ENCODE measurements at regions not wholly inside any gene's neighbourhood (a gene's known extent, or its start where the extent isn't known, plus 50 kb on each side); places are given as distances from the start of the nearest gene placed in this dataset.
A peak's percentile ranks its signal among the peaks of the same experiment; 100 is the strongest.
"Not testable (repeated sequence)": the region's sequence is repeated elsewhere in the genome, so short reads cannot be mapped to it uniquely, and the experiment has no call there.

DNA sequence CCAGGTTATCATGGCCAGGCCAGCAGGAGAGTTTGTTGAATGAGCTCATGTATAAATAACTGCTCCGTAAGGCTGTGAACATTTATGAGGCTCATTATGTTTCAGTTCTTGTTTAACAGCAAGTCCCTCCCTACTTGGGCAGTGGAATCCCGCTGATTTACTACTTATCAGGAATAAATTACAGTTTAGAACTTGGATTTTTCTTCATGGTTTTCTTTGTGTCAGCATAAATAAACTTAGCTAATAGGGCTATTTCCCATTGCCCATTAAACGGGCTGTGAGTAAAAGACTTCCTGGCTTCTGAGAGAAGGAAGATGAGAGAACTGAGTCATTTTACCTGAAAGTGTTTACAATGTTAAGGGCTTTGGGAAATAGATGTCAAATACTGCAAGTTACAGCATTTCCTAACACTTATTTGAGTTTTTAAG, 701.6 kb upstream of the ANKRD30A start:
- DNase-seq (ENCODE audit: low read depth in 4 of 6, low spot score in 6 of 6) = peak in 2 of 6 donors; percentile 13 to 48
- H3K4me1 ChIP-seq (ENCODE audit: control insufficient read depth, insufficient read depth, low read length) = no peaks in the 10 kb centered on the region
- H3K4me3 ChIP-seq (ENCODE audit: low read depth, low read length) = no peak overlapping the region
- peaks cover 2% of the 10 kb centered on the region for H3K9me3 ChIP-seq (ENCODE audit: control insufficient read depth, insufficient read depth, low read length)
- no peaks in the 10 kb centered on the region for H3K36me3 ChIP-seq (ENCODE audit: control insufficient read depth, insufficient read depth, low read length)
- no peaks in the 10 kb centered on the region for H3K27me3 ChIP-seq (ENCODE audit: control insufficient read depth, insufficient read depth, low read length)
- H3K27ac ChIP-seq (ENCODE audit: low read depth, low read length) = no peak overlapping the region
- WGBS (ENCODE audit: insufficient coverage) = no CpG with 5 or more reads among the region's 3 CpGs

DNA sequence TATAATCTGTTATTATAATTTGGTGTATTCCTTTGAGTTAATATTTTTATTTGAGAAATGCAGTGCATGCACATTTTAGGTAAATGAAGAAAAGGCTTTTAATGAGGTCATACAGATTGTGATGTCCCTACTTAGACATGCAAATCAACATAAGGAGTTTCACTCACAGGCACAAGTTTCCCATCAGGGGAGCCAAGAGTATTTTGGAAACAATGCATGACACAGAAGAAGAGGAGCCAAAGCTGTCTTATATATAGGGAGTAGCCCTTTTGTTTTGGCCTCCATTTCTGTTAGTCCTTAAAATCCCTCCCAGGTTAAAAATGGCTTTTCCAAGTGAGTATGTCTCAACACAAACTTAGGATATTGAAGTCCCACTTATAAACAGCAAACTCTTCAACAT, 703.4 kb upstream of the ANKRD30A start:
- Histone ChIP-seq H3K36me3 (ENCODE audit: control insufficient read depth, insufficient read depth, low read length) (no peaks in the 10 kb centered on the region), H3K4me1 (ENCODE audit: control insufficient read depth, insufficient read depth, low read length) (no peaks in the 10 kb centered on the region), H3K4me3 (ENCODE audit: low read depth, low read length) (no peak overlapping the region), H3K27me3 (ENCODE audit: control insufficient read depth, insufficient read depth, low read length) (no peaks in the 10 kb centered on the region), H3K9me3 (ENCODE audit: control insufficient read depth, insufficient read depth, low read length) (no peaks in the 10 kb centered on the region), H3K27ac (ENCODE audit: low read depth, low read length) (no peak overlapping the region)
- no peak for DNase-seq (ENCODE audit: low read depth in 4 of 6, low spot score in 6 of 6)

DNA sequence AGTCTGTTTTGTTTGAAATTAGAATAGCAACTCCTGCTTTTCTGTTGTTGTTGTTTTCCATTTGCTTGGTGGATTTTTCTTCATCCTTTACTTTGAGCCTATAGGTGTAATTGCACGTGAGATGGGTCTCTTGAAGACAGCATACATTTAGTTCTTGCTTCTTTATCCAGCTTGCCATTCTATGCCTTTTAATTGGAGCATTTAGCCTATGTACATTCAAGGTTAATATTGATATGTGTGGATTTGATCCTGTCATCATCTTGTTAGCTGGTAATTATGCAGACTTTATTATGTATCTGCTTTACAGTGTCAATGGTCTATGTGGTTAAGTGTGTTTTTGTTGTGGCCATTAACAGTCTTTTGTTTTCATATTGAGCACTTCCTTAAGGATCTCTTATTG, 708.9 kb upstream of the ANKRD30A start:
- Histone ChIP-seq H3K4me1 (ENCODE audit: control insufficient read depth, insufficient read depth, low read length) (no peaks in the 10 kb centered on the region), H3K27ac (ENCODE audit: low read depth, low read length) (no peak overlapping the region), H3K4me3 (ENCODE audit: low read depth, low read length) (no peak overlapping the region), H3K36me3 (ENCODE audit: control insufficient read depth, insufficient read depth, low read length) (no peaks in the 10 kb centered on the region), H3K27me3 (ENCODE audit: control insufficient read depth, insufficient read depth, low read length) (no peaks in the 10 kb centered on the region), H3K9me3 (ENCODE audit: control insufficient read depth, insufficient read depth, low read length) (peaks cover 5% of the 10 kb centered on the region)
- whole genome bisulfite sequencing (ENCODE audit: insufficient coverage) = no CpG with 5 or more reads among the region's 1 CpG
- no peak for DNase-seq (ENCODE audit: low read depth in 4 of 6, low spot score in 6 of 6)

GRCh38 chr10:36412942-36413341, 712.5 kb upstream of the ANKRD30A start:
- Histone ChIP-seq H3K4me1 (ENCODE audit: control insufficient read depth, insufficient read depth, low read length) (no peaks in the 10 kb centered on the region), H3K27ac (ENCODE audit: low read depth, low read length) (no peak overlapping the region), H3K36me3 (ENCODE audit: control insufficient read depth, insufficient read depth, low read length) (no peaks in the 10 kb centered on the region), H3K4me3 (ENCODE audit: low read depth, low read length) (no peak overlapping the region), H3K27me3 (ENCODE audit: control insufficient read depth, insufficient read depth, low read length) (no peaks in the 10 kb centered on the region), H3K9me3 (ENCODE audit: control insufficient read depth, insufficient read depth, low read length) (peaks cover 5% of the 10 kb centered on the region)
- no peak for DNase-seq (ENCODE audit: low read depth in 4 of 6, low spot score in 6 of 6)
- WGBS (ENCODE audit: insufficient coverage) = 100% methylated on average over 1 of the region's 1 CpG

DNA sequence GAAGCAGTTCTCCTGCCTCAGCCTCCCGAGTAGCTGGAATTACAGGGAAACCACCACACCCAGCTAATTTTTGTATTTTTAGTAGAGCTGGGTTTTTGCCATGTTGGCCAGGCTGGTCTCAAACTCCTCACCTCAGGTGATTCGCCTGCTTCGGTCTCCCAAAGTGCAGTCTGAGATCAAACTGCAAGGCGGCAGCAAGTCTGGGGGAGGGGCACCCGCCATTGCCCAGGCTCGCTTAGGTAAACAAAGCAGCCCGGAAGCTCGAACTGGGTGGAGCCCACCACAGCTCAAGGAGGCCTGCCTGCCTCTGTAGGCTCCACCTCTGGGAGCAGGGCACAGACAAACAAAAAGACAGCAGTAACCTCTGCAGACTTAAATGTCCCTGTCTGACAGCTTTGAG, 725.2 kb upstream of the ANKRD30A start:
- H3K27ac ChIP-seq (ENCODE audit: low read depth, low read length); H3K4me1 ChIP-seq (ENCODE audit: control insufficient read depth, insufficient read depth, low read length); H3K36me3 ChIP-seq (ENCODE audit: control insufficient read depth, insufficient read depth, low read length); H3K27me3 ChIP-seq (ENCODE audit: control insufficient read depth, insufficient read depth, low read length); DNase-seq (ENCODE audit: low read depth in 4 of 6, low spot score in 6 of 6); H3K4me3 ChIP-seq (ENCODE audit: low read depth, low read length); H3K9me3 ChIP-seq (ENCODE audit: control insufficient read depth, insufficient read depth, low read length): not testable (repeated sequence)
- no CpG with 5 or more reads among the region's 8 CpGs for WGBS (ENCODE audit: insufficient coverage)

DNA sequence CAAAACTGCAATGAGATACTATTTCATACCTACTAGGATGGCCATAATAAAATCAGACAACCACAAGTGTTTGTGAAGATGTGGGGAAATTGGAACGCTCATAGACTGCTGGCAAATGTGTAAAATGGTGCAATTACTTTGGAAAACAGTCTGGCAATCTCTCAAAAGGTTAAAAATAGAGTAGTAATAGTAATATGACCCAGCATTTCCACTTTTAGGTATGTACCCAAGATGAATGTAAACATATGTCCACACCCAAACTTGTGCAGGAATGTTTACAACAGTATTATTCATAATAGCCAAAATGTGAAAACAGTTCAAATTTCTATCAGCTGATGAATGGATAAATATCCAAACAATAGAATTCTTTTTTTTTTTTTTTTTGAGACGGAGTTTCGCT, 731.6 kb upstream of the ANKRD30A start:
- Histone ChIP-seq H3K4me3 (ENCODE audit: low read depth, low read length) (no peak overlapping the region), H3K4me1 (ENCODE audit: control insufficient read depth, insufficient read depth, low read length) (no peaks in the 10 kb centered on the region), H3K27me3 (ENCODE audit: control insufficient read depth, insufficient read depth, low read length) (no peaks in the 10 kb centered on the region), H3K36me3 (ENCODE audit: control insufficient read depth, insufficient read depth, low read length) (no peaks in the 10 kb centered on the region), H3K27ac (ENCODE audit: low read depth, low read length) (no peak overlapping the region), H3K9me3 (ENCODE audit: control insufficient read depth, insufficient read depth, low read length) (no peaks in the 10 kb centered on the region)
- no CpG with 5 or more reads among the region's 3 CpGs for WGBS (ENCODE audit: insufficient coverage)
- no peak for DNase-seq (ENCODE audit: low read depth in 4 of 6, low spot score in 6 of 6)

DNA sequence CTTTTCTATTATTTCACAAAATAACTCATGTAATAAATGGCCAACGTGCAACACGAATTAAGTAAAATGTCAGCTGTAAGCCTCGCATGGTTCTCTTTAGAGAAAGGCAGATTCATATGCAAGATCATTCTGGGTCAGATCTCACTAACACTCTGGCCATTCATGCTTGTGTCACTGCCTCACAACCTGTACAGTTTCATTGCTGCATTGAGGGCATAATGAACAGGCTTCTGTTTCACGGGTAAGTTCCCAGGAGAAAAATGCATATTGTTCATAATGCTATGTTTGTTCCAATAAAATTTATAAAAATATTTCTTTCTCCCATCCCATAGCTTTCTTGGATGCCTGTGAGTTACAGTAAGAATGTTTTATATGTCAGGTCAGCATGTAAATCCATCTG, 734.0 kb upstream of the ANKRD30A start:
- H3K9me3 ChIP-seq (ENCODE audit: control insufficient read depth, insufficient read depth, low read length) = no peaks in the 10 kb centered on the region

DNA sequence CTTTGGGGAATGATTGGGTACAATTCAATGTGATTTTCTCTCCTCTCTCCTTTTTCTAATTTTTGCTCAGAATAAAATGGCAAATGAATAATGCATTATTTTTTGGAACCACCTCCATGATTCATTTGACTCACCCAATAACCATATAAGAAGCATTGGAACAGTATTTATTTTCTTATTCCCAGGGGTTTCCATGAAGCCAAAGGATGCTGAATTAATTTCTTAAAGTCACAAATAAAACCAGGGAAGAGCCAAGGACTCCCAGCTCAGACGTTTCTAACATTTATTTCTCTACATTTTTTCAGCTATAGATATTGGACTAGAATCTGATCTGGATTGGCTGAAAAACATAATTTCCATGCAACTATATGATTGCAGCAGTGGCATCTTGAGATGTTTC, 735.2 kb upstream of the ANKRD30A start:
- Histone ChIP-seq H3K9me3 (ENCODE audit: control insufficient read depth, insufficient read depth, low read length) (no peaks in the 10 kb centered on the region), H3K27me3 (ENCODE audit: control insufficient read depth, insufficient read depth, low read length) (no peaks in the 10 kb centered on the region), H3K4me3 (ENCODE audit: low read depth, low read length) (no peak overlapping the region), H3K27ac (ENCODE audit: low read depth, low read length) (no peak overlapping the region), H3K4me1 (ENCODE audit: control insufficient read depth, insufficient read depth, low read length) (no peaks in the 10 kb centered on the region), H3K36me3 (ENCODE audit: control insufficient read depth, insufficient read depth, low read length) (no peaks in the 10 kb centered on the region)
- DNase-seq (ENCODE audit: low read depth in 4 of 6, low spot score in 6 of 6) = no peak
- no CpG with 5 or more reads among the region's 1 CpG for WGBS (ENCODE audit: insufficient coverage)

More for the DNA sequence above, 734.0 kb upstream of the ANKRD30A start:
- H3K27me3 ChIP-seq (ENCODE audit: control insufficient read depth, insufficient read depth, low read length) = no peaks in the 10 kb centered on the region
- 32% methylated on average over 3 of the region's 4 CpGs for WGBS (ENCODE audit: insufficient coverage)
- no peak overlapping the region for H3K27ac ChIP-seq (ENCODE audit: low read depth, low read length)
- no peaks in the 10 kb centered on the region for H3K36me3 ChIP-seq (ENCODE audit: control insufficient read depth, insufficient read depth, low read length)
- DNase-seq (ENCODE audit: low read depth in 4 of 6, low spot score in 6 of 6) = peak in 1 of 6 donors; percentile 2
- H3K4me1 ChIP-seq (ENCODE audit: control insufficient read depth, insufficient read depth, low read length) = no peaks in the 10 kb centered on the region
- H3K4me3 ChIP-seq (ENCODE audit: low read depth, low read length) = no peak overlapping the region

GRCh38 chr10:36388166-36388565, 737.2 kb upstream of the ANKRD30A start:
- H3K4me1 ChIP-seq (ENCODE audit: control insufficient read depth, insufficient read depth, low read length) = no peaks in the 10 kb centered on the region
- H3K27me3 ChIP-seq (ENCODE audit: control insufficient read depth, insufficient read depth, low read length) = no peaks in the 10 kb centered on the region
- no CpG with 5 or more reads among the region's 3 CpGs for WGBS (ENCODE audit: insufficient coverage)
- H3K27ac ChIP-seq (ENCODE audit: low read depth, low read length) = no peak overlapping the region
- H3K9me3 ChIP-seq (ENCODE audit: control insufficient read depth, insufficient read depth, low read length) = no peaks in the 10 kb centered on the region
- H3K4me3 ChIP-seq (ENCODE audit: low read depth, low read length) = no peak overlapping the region
- H3K36me3 ChIP-seq (ENCODE audit: control insufficient read depth, insufficient read depth, low read length) = no peaks in the 10 kb centered on the region
- DNase-seq (ENCODE audit: low read depth in 4 of 6, low spot score in 6 of 6) = no peak

- H3K9me3 ChIP-seq (ENCODE audit: control insufficient read depth, insufficient read depth, low read length) = no peaks in the 10 kb centered on the region
- no peaks in the 10 kb centered on the region for H3K4me1 ChIP-seq (ENCODE audit: control insufficient read depth, insufficient read depth, low read length)
- H3K27me3 ChIP-seq (ENCODE audit: control insufficient read depth, insufficient read depth, low read length) = no peaks in the 10 kb centered on the region
- no peak for DNase-seq (ENCODE audit: low read depth in 4 of 6, low spot score in 6 of 6)
- H3K27ac ChIP-seq (ENCODE audit: low read depth, low read length) = no peak overlapping the region
- no peak overlapping the region for H3K4me3 ChIP-seq (ENCODE audit: low read depth, low read length)
- H3K36me3 ChIP-seq (ENCODE audit: control insufficient read depth, insufficient read depth, low read length) = no peaks in the 10 kb centered on the region
- 98% methylated on average over 6 of the region's 9 CpGs for WGBS (ENCODE audit: insufficient coverage)
Observed at GRCh38 chr10:36385693-36386092, 739.7 kb upstream of the ANKRD30A start.

Measured in spinal cord (tissue), 9 donors.